Stomach (tissue), 8 donors: ENCODE measurements at regions not wholly inside any gene's neighbourhood (a gene's known extent, or its start where the extent isn't known, plus 50 kb on each side); places are given as distances from the start of the nearest gene placed in this dataset.

Experiments used
- DNase-seq, 2 donors: peaks; one replicate each; pipeline versions ENCODE4 v3.0.0 to v3.0.0-alpha.2; 2013 to 2019
- H3K27ac ChIP-seq, 5 donors: fragments of 200-600 bp in 4 of 5; sonication (generic) in 4 of 5; one replicate each; pipeline ENCODE4 v1.5.1; 2013 to 2019; ENCODE audit warnings: mild to moderate bottlenecking in 1 of 5, moderate library complexity in 1 of 5
- H3K27me3 ChIP-seq, 3 donors: fragments of 200-600 bp; sonication (generic); one replicate each; pipeline ENCODE4 v1.5.1; 2017 to 2019; ENCODE audit warnings: mixed run types in 1 of 3
- H3K36me3 ChIP-seq, 4 donors: fragments of 200-600 bp; sonication (generic); 1 replicate in 3 of 4; 2 replicates in 1 of 4; pipeline ENCODE4 v1.5.1; 2016 to 2019
- H3K4me1 ChIP-seq, 4 donors: fragments of 200-600 bp; sonication (generic); one replicate each; pipeline ENCODE4 v1.5.1; 2016 to 2019
- H3K4me3 ChIP-seq, 4 donors: fragments of 200-600 bp; sonication (generic) in 3 of 4; one replicate each; pipeline ENCODE4 v1.5.1; 2016 to 2019; ENCODE audit warnings: mild to moderate bottlenecking in 1 of 4
- H3K9me3 ChIP-seq, 4 donors: fragments of 200-600 bp; sonication (generic); one replicate each; pipeline ENCODE4 v1.5.1; 2016 to 2019
- CTCF ChIP-seq, 7 experiments: fragments of 450-650 bp in 4 of 7; fragments of 200-600 bp in 3 of 7; sonication (generic) in 3 of 7; IDR thresholded peaks; one replicate each; pipeline ENCODE4 v1.5.1; 2016 to 2019; ENCODE audit warnings: antibody characterized with exemption in 7 of 7, control low read depth in 2 of 7, mild to moderate bottlenecking in 1 of 7
- EP300 ChIP-seq: sonication (generic); formaldehyde crosslinking; IDR thresholded peaks from one replicate; pipeline ENCODE4 v1.6.1; 2017; ENCODE audit warnings: antibody characterized with exemption
- POLR2A ChIP-seq, 4 donors: fragments of 450-650 bp; IDR thresholded peaks; one replicate each; pipeline ENCODE4 v1.6.1; 2016; ENCODE audit warnings: antibody characterized with exemption in 4 of 4, control low read depth in 2 of 4, mild to moderate bottlenecking in 1 of 4, moderate library complexity in 1 of 4
- POLR2AphosphoS5 ChIP-seq, 3 donors: sonication (generic); formaldehyde crosslinking; IDR thresholded peaks; one replicate each; pipeline ENCODE4 v1.6.1; 2016; ENCODE audit warnings: antibody characterized with exemption in 3 of 3
- WGBS, 5 donors: extraction: QIAGEN DNeasy Blood & Tissue Kit in 3 of 5; methylation state at CpG; one replicate each; pipeline versions ENCODE4 v1.1.5 to v1.1.7; 2013 to 2018; 5-methylcytosine and 5-hydroxymethylcytosine counted together
- intact Hi-C: fragments of 100-400 bp; cut with DNase I; formaldehyde crosslinking; loops from one replicate; pipeline ENCODE4 v1.15.1; 2023; ENCODE audit warnings: low total_unique reads
- donor health status: healthy with polysubstance abuse.
- donor health status: Bipolar disorder and iron deficiency.
- donor health status: healthy.

GRCh38 chr12:17478908-17479673 lies 610.9 kb downstream of the RERGL start:
- Histone ChIP-seq H3K27ac (no peak overlapping the region), H3K9me3 (peaks cover 0 to 23% (median 6%) of the 10 kb centered on the region in 4 donors), H3K4me3 (no peak overlapping the region), H3K27me3 (no peaks in the 10 kb centered on the region), H3K4me1 (no peaks in the 10 kb centered on the region), H3K36me3 (no peaks in the 10 kb centered on the region)
- intact Hi-C loops, result no loop called here
- no peak for TF ChIP-seq CTCF (IDR thresholded peaks at IDR 0.05)
- TF ChIP-seq EP300, result no peak
- TF ChIP-seq POLR2AphosphoS5 (IDR thresholded peaks at IDR 0.05), result no peak
- no peak for TF ChIP-seq POLR2A (IDR thresholded peaks at IDR 0.05)
- WGBS, 5 donors, result 86 to 94% (median 92%) methylated on average over 6 to 8 of the region's 8 CpGs
- DNase-seq, result peak in 1 of 2 donors; percentile 0

DNA sequence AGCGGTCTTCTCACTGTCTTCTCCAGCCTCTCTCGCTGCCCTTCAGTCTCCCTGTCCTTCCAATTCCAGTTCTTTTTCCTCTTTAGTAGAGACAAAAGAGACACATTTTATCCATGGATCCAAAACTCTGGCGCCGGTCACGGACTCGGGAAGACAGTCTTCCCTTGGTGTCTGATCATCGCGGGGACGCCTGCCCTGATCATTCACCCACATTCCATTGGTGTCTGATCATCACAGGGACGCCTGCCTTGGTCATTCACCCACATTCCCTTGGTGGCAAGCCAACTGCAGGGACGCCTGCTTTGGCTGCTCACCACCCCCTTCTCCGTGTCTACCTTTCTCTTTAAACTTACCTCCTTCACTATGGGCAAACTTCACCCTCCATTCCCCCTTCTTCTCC lies 619.5 kb downstream of the RERGL start:
- no peak for DNase-seq
- 87 to 94% (median 93%) methylated on average over 12 of the region's 12 CpGs for WGBS, 5 donors
- H3K27ac ChIP-seq, result no peak overlapping the region
- H3K27me3 ChIP-seq, result no peaks in the 10 kb centered on the region
- intact Hi-C loops, result no loop called here
- no peaks in the 10 kb centered on the region for H3K36me3 ChIP-seq
- peaks cover 0 to 3% (median 0%) of the 10 kb centered on the region in 4 donors for H3K9me3 ChIP-seq
- TF ChIP-seq EP300 (no peak), POLR2AphosphoS5 (IDR thresholded peaks at IDR 0.05) (no peak), POLR2A (IDR thresholded peaks at IDR 0.05) (no peak), CTCF (IDR thresholded peaks at IDR 0.05) (no peak)
- no peaks in the 10 kb centered on the region for H3K4me1 ChIP-seq
- H3K4me3 ChIP-seq, result no peak overlapping the region

DNA sequence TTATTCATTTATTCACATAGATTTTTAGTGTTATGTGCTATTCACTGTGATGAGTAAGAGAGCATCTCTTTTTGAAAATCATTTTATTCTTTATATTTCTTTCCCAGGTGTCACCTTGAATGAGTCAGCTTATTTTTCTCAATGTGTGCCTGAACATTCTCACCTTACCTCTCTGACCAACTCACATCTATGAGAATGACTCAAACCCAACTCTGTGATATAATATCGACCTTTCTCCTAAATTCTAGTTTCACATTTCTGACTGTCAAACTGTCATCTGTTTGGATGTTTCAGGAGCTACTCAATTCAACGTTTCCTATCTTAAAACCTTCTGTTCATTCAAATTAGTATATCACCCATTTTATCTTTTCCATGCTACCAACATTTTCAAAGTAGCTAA lies 630.8 kb downstream of the RERGL start:
- Histone ChIP-seq H3K9me3 (no peaks in the 10 kb centered on the region), H3K27ac (no peak overlapping the region), H3K36me3 (no peaks in the 10 kb centered on the region), H3K4me1 (no peaks in the 10 kb centered on the region), H3K4me3 (no peak overlapping the region), H3K27me3 (no peaks in the 10 kb centered on the region)
- WGBS, 5 donors, result 54 to 62% (median 56%) methylated on average over 2 of the region's 2 CpGs
- intact Hi-C loops, result no loop called here
- DNase-seq, result no peak
- TF ChIP-seq POLR2AphosphoS5 (IDR thresholded peaks at IDR 0.05) (no peak), EP300 (no peak), POLR2A (IDR thresholded peaks at IDR 0.05) (no peak), CTCF (IDR thresholded peaks at IDR 0.05) (no peak)

DNA sequence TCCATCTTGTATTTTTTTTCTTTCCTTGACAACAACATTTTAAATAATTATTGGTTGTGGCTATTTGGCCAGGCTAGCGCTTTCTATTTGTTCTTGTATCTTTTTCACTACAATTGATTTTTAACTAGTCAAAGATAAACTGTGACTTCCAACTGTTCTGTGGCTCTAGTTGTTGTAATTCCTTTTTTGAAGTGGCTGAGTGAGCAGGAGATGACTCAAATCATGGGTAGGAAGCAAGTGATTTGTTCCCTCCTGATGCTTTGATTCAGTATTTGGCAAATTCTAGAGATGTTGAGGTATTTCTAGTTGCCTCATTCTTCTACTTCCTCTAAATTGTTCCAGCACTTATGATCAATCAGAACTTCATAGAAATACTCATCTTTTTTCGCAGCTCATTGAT lies 633.5 kb downstream of the RERGL start:
- 38 to 63% (median 50%) methylated on average over 2 of the region's 2 CpGs for WGBS, 5 donors
- Histone ChIP-seq H3K27me3 (no peaks in the 10 kb centered on the region), H3K36me3 (no peaks in the 10 kb centered on the region), H3K9me3 (peaks cover 0 to 7% (median 0%) of the 10 kb centered on the region in 4 donors), H3K4me3 (no peak overlapping the region), H3K4me1 (no peaks in the 10 kb centered on the region), H3K27ac (no peak overlapping the region)
- intact Hi-C loops, result no loop called here
- DNase-seq, result no peak
- TF ChIP-seq POLR2A (IDR thresholded peaks at IDR 0.05), result no peak

DNA sequence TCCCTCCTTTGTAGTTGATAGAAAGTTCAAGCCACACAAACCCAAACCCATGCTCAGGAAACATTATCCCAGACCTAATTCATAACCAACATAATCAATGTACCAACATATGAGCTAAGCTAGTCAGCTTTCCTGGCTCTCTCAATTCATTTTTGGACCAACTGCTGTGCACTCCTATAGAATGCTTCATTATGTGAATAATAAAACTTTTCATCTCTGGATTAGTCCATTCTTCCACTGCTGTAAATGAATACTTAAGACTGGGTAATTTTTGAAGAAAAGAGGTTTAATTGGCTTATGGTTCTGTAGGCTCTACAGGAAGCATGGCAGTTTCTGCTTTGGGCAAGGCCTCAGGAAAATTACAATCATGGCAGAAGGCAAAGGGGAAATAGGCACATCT lies 651.9 kb downstream of the RERGL start:
- intact Hi-C loops, result no loop called here
- no peaks in the 10 kb centered on the region for H3K4me1 ChIP-seq
- no peak for DNase-seq

More for the DNA sequence above, 651.9 kb downstream of the RERGL start:
- no peaks in the 10 kb centered on the region for H3K27me3 ChIP-seq
- TF ChIP-seq EP300 (no peak), POLR2AphosphoS5 (IDR thresholded peaks at IDR 0.05) (no peak), POLR2A (IDR thresholded peaks at IDR 0.05) (no peak), CTCF (IDR thresholded peaks at IDR 0.05) (no peak)
- no peaks in the 10 kb centered on the region for H3K36me3 ChIP-seq
- no peak overlapping the region for H3K4me3 ChIP-seq
- no peak overlapping the region for H3K27ac ChIP-seq
- H3K9me3 ChIP-seq, result peaks cover 0 to 35% (median 18%) of the 10 kb centered on the region in 4 donors
